ENCODE measurements at regions not wholly inside any gene's neighbourhood (a gene's known extent, or its start where the extent isn't known, plus 50 kb on each side); places are given as distances from the start of the nearest gene placed in this dataset.

GRCh38 chr6:147868427-147869190 lies 360.1 kb downstream of the SAMD5 start:
- Histone ChIP-seq H3K4me3 (ENCODE audit: low read depth, low read length, poor library complexity, severe bottlenecking) (no peak overlapping the region), H4K20me1 (ENCODE audit: insufficient read depth, low read length) (no peaks in the 10 kb centered on the region), H3K4me2 (ENCODE audit: low read length) (no peak overlapping the region), H3K27ac (ENCODE audit: low read depth, low read length, poor library complexity, severe bottlenecking) (no peak overlapping the region), H3K36me3 (ENCODE audit: insufficient read depth, low read length) (no peaks in the 10 kb centered on the region), H3K4me1 (ENCODE audit: insufficient read depth, low read length, severe bottlenecking) (no peaks in the 10 kb centered on the region), H3K79me2 (ENCODE audit: insufficient read depth, low read length) (no peaks in the 10 kb centered on the region), H3K27me3 (ENCODE audit: insufficient read depth, low read length) (no peaks in the 10 kb centered on the region), H3K9ac (ENCODE audit: low read length) (no peak overlapping the region), H3F3A (ENCODE audit: insufficient read depth, low read length) (no peaks in the 10 kb centered on the region), H3K9me2 (ENCODE audit: low read depth, low read length) (no peaks in the 10 kb centered on the region), H3K9me3 (ENCODE audit: low read length) (no peaks in the 10 kb centered on the region), H2AFZ (ENCODE audit: low read length) (no peak overlapping the region)
- TF ChIP-seq EZH2 (IDR thresholded peaks at IDR 0.05; ENCODE audit: borderline replicate concordance, low read length) (no peak), CTCF (IDR thresholded peaks at IDR 0.05; ENCODE audit: low read length) (no peak)

GRCh38 chr6:147869201-147869600 lies 360.7 kb downstream of the SAMD5 start:
- H3K36me3 ChIP-seq (ENCODE audit: insufficient read depth, low read length), result no peaks in the 10 kb centered on the region
- H3K27me3 ChIP-seq (ENCODE audit: insufficient read depth, low read length), result no peaks in the 10 kb centered on the region
- H3K9me2 ChIP-seq (ENCODE audit: low read depth, low read length), result no peaks in the 10 kb centered on the region
- TF ChIP-seq CTCF (IDR thresholded peaks at IDR 0.05; ENCODE audit: low read length), result no peak
- TF ChIP-seq EZH2 (IDR thresholded peaks at IDR 0.05; ENCODE audit: borderline replicate concordance, low read length), result no peak
- H2AFZ ChIP-seq (ENCODE audit: low read length), result no peak overlapping the region
- no peaks in the 10 kb centered on the region for H3F3A ChIP-seq (ENCODE audit: insufficient read depth, low read length)
- no peak overlapping the region for H3K4me2 ChIP-seq (ENCODE audit: low read length)
- no peak overlapping the region for H3K4me3 ChIP-seq (ENCODE audit: low read depth, low read length, poor library complexity, severe bottlenecking)
- H3K9me3 ChIP-seq (ENCODE audit: low read length), result no peaks in the 10 kb centered on the region
- H3K27ac ChIP-seq (ENCODE audit: low read depth, low read length, poor library complexity, severe bottlenecking), result no peak overlapping the region
- no peaks in the 10 kb centered on the region for H3K4me1 ChIP-seq (ENCODE audit: insufficient read depth, low read length, severe bottlenecking)
- no peaks in the 10 kb centered on the region for H3K79me2 ChIP-seq (ENCODE audit: insufficient read depth, low read length)
- H3K9ac ChIP-seq (ENCODE audit: low read length), result no peak overlapping the region
- no peaks in the 10 kb centered on the region for H4K20me1 ChIP-seq (ENCODE audit: insufficient read depth, low read length)

GRCh38 chr6:147869869-147870268 lies 361.4 kb downstream of the SAMD5 start:
- Histone ChIP-seq H3K79me2 (ENCODE audit: insufficient read depth, low read length) (no peaks in the 10 kb centered on the region), H3F3A (ENCODE audit: insufficient read depth, low read length) (no peaks in the 10 kb centered on the region), H3K4me2 (ENCODE audit: low read length) (no peak overlapping the region), H3K36me3 (ENCODE audit: insufficient read depth, low read length) (no peaks in the 10 kb centered on the region), H3K9ac (ENCODE audit: low read length) (no peak overlapping the region), H3K27me3 (ENCODE audit: insufficient read depth, low read length) (no peaks in the 10 kb centered on the region), H4K20me1 (ENCODE audit: insufficient read depth, low read length) (no peaks in the 10 kb centered on the region), H3K9me3 (ENCODE audit: low read length) (no peaks in the 10 kb centered on the region), H2AFZ (ENCODE audit: low read length) (no peak overlapping the region), H3K9me2 (ENCODE audit: low read depth, low read length) (no peaks in the 10 kb centered on the region), H3K4me3 (ENCODE audit: low read depth, low read length, poor library complexity, severe bottlenecking) (no peak overlapping the region), H3K27ac (ENCODE audit: low read depth, low read length, poor library complexity, severe bottlenecking) (no peak overlapping the region), H3K4me1 (ENCODE audit: insufficient read depth, low read length, severe bottlenecking) (no peaks in the 10 kb centered on the region)
- TF ChIP-seq EZH2 (IDR thresholded peaks at IDR 0.05; ENCODE audit: borderline replicate concordance, low read length), result no peak
- no peak for TF ChIP-seq CTCF (IDR thresholded peaks at IDR 0.05; ENCODE audit: low read length)

Measured in OCI-LY1 (cell line).